ENCODE measurements at regions not wholly inside any gene's neighbourhood (a gene's known extent, or its start where the extent isn't known, plus 50 kb on each side); places are given as distances from the start of the nearest gene placed in this dataset.

DNA sequence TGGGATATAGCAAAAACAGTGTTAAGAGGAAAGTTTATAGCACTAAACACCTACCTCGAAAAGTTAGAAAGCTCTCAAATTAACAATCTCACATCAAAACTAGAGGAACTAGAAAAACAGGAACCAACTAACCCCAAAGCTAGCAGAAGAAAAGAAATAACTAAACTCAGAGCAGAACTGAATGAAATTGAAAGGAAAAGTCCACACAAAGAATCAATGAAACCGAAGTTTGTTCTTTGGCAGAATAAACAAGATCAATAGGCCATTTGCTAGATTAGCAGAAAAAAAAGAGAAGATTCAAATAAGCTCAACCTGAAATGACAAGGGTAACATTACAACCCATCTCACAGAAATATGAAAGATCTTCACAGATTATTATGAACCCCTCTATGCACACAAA lies 234.8 kb upstream of the ISL1 start:
- TF ChIP-seq, protein P1, sequence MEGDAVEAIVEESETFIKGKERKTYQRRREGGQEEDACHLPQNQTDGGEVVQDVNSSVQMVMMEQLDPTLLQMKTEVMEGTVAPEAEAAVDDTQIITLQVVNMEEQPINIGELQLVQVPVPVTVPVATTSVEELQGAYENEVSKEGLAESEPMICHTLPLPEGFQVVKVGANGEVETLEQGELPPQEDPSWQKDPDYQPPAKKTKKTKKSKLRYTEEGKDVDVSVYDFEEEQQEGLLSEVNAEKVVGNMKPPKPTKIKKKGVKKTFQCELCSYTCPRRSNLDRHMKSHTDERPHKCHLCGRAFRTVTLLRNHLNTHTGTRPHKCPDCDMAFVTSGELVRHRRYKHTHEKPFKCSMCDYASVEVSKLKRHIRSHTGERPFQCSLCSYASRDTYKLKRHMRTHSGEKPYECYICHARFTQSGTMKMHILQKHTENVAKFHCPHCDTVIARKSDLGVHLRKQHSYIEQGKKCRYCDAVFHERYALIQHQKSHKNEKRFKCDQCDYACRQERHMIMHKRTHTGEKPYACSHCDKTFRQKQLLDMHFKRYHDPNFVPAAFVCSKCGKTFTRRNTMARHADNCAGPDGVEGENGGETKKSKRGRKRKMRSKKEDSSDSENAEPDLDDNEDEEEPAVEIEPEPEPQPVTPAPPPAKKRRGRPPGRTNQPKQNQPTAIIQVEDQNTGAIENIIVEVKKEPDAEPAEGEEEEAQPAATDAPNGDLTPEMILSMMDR (IDR thresholded peaks at IDR 0.05; ENCODE audit: insufficient read depth, low read length), result no peak
- TF ChIP-seq SPI1 (IDR thresholded peaks at IDR 0.05; ENCODE audit: borderline replicate concordance, low read depth) (no peak), POLR2AphosphoS5 (IDR thresholded peaks at IDR 0.05; ENCODE audit: low read depth) (no peak)
- TF ChIP-seq, protein P2, sequence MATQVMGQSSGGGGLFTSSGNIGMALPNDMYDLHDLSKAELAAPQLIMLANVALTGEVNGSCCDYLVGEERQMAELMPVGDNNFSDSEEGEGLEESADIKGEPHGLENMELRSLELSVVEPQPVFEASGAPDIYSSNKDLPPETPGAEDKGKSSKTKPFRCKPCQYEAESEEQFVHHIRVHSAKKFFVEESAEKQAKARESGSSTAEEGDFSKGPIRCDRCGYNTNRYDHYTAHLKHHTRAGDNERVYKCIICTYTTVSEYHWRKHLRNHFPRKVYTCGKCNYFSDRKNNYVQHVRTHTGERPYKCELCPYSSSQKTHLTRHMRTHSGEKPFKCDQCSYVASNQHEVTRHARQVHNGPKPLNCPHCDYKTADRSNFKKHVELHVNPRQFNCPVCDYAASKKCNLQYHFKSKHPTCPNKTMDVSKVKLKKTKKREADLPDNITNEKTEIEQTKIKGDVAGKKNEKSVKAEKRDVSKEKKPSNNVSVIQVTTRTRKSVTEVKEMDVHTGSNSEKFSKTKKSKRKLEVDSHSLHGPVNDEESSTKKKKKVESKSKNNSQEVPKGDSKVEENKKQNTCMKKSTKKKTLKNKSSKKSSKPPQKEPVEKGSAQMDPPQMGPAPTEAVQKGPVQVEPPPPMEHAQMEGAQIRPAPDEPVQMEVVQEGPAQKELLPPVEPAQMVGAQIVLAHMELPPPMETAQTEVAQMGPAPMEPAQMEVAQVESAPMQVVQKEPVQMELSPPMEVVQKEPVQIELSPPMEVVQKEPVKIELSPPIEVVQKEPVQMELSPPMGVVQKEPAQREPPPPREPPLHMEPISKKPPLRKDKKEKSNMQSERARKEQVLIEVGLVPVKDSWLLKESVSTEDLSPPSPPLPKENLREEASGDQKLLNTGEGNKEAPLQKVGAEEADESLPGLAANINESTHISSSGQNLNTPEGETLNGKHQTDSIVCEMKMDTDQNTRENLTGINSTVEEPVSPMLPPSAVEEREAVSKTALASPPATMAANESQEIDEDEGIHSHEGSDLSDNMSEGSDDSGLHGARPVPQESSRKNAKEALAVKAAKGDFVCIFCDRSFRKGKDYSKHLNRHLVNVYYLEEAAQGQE (IDR thresholded peaks at IDR 0.05; ENCODE audit: insufficient replicate concordance, low read depth), result no peak
